GM12892 (cell line): ENCODE measurements at regions not wholly inside any gene's neighbourhood (a gene's known extent, or its start where the extent isn't known, plus 50 kb on each side); places are given as distances from the start of the nearest gene placed in this dataset.

Experiments
- POLR2A ChIP-seq: IDR thresholded peaks from 2 replicates; pipeline ENCODE4 v1.6.1; 2011; ENCODE audit warnings: low read depth, low read length, control low read depth
- POLR2AphosphoS5 ChIP-seq: IDR thresholded peaks from 2 replicates; pipeline ENCODE4 v1.6.1; 2011; ENCODE audit warnings: low read depth, low read length, control low read depth
- TAF1 ChIP-seq: IDR thresholded peaks from 2 replicates; pipeline ENCODE4 v1.6.1; 2011; ENCODE audit warnings: low read depth, mild to moderate bottlenecking, control low read depth, low read length, borderline replicate concordance

DNA sequence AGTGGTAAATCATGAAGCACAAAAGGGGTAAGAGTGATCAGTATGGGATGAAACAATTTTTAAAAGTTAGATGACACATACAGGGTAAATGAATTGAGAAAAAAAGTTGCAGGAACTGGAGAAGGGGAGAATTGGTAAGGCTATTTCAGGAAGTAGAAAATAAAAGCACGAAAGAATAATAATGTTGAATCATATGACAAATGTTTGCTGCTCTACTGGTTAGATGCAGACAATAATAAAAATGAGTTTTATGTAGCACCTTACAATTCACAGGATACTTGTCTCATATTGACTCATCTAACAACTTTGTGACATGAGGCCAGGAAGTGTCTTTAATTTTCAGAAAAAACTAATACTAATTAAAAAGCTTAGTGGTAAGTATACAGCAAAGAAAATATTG, 566.5 kb upstream of the MARCKS start:
- no peak for TF ChIP-seq POLR2AphosphoS5
- TF ChIP-seq POLR2A, result no peak
- TF ChIP-seq TAF1, result no peak
